ENCODE measurements at regions not wholly inside any gene's neighbourhood (a gene's known extent, or its start where the extent isn't known, plus 50 kb on each side); places are given as distances from the start of the nearest gene placed in this dataset.
A peak's percentile ranks its signal among the peaks of the same experiment; 100 is the strongest.
"Not testable (repeated sequence)": the region's sequence is repeated elsewhere in the genome, so short reads cannot be mapped to it uniquely, and the experiment has no call there.

DNA sequence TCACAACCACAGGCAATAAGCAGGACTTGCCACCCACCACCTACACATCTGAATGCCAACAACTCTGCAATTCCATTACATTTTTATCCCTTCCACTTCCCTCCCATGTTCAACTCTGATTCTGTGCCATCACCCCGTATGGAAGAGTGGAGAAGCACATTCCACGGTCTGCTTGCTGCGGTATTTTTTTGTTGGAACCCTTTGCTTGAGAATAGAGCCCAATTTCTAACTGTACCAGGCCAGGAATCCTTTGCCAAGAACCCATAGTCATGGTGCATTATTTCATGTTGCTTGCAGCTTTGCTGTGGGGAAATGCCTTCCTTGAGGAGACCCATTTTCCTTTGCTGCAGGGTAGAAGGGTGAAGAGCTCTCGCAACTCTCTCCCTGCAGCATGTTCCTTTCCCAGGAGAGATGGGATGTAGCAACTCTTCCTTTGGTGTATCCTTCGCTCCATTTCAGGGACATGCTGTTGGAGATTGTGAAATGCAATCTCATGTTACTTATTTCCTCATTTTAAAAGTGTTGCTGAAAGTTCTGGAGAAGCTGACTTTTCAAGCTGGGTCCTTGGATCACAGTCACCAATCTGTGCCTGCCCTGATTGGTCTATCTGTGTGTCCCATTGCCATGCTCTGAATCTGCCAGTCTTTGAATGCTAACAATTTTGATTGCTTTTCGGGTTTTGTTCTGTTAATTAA is 69.8 kb upstream of the STARD13 start:
- DNase-seq, result no peak
- no peak overlapping the region for H3K27ac Mint-ChIP-seq
- POLR2A ChIA-PET, result no interaction called here
- peaks cover 0 to 4% (median 0%) of the 10 kb centered on the region in 3 donors for H3K36me3 Mint-ChIP-seq
- no peak overlapping the region for H3K4me3 Mint-ChIP-seq
- no peaks in the 10 kb centered on the region for H3K9me3 Mint-ChIP-seq
- peaks cover 38 to 60% (median 41%) of the 10 kb centered on the region in 5 donors for H3K27me3 Mint-ChIP-seq
- peaks cover 2 to 24% (median 4%) of the 10 kb centered on the region in 4 donors for H3K4me1 Mint-ChIP-seq
- ATAC-seq, result no peak

DNA sequence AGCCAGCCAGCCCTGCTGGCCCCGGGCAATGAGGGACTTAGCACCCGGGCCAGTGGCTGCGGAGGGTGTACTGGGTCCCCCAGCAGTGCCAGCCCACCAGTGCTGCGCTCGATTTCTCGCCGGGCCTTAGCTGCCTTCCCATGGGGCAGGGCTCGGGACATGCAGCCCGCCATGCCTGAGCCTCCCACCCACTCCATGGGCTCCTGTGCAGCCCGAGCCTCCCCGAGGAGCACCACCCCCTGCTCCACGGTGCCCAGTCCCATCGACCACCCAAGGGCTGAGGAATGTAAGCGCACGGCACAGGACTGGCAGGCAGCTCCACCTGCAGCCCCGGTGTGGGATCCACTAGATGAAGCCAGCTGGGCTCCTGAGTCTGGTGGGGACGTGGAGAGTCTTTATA is 72.5 kb upstream of the STARD13 start:
- peaks cover 0 to 10% (median 1%) of the 10 kb centered on the region in 9 donors for H3K9me3 Mint-ChIP-seq
- H3K4me3 Mint-ChIP-seq, result not testable (repeated sequence)
- peaks cover 0 to 11% (median 0%) of the 10 kb centered on the region in 3 donors for H3K36me3 Mint-ChIP-seq

DNA sequence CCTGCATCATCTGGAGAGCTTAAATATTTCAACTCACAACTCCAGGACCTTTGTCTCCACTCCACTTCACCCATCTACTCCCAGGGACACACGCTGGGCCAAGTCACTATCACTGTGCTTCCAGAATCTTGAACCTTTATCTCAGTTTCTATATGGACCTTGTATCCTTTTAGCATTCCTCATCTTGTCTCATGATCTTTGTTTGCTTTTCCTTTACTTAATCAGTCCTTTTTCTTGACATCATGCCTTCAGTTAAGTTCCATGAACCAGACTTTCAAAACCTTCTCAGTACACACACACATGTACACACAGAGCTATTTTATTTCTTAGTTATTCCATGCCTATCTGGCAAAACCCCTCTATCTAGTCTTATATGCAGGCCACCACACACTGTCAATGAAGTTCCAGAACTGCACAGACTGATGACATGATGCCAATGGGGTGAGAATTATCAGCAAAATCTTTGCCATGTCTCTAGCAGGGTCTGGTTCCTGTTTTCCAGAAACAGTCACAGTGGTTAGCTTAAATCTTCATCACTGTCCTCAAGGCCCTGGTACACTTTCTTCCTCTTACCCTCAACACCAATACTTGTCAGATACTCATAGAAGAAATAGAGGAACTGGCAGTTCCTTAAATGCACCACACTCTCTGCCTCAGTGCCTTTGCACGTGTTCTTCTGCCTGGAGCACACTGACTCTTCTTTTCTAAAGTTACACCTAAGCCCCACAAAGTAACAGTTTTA is 77.6 kb upstream of the STARD13 start:
- H3K27me3 Mint-ChIP-seq, result peaks cover 5 to 39% (median 13%) of the 10 kb centered on the region in 5 donors
- peaks cover 0 to 10% (median 3%) of the 10 kb centered on the region in 9 donors for H3K9me3 Mint-ChIP-seq
- H3K36me3 Mint-ChIP-seq, result peaks cover 0 to 7% (median 0%) of the 10 kb centered on the region in 3 donors
- no peak overlapping the region for H3K4me3 Mint-ChIP-seq
- ATAC-seq, result no peak
- peaks cover 3 to 16% (median 5%) of the 10 kb centered on the region in 4 donors for H3K4me1 Mint-ChIP-seq
- POLR2A ChIA-PET, result no interaction called here
- H3K27ac Mint-ChIP-seq, result no peak overlapping the region
- DNase-seq, result no peak

More for the DNA sequence above, 72.5 kb upstream of the STARD13 start:
- H3K27ac Mint-ChIP-seq, DNase-seq, ATAC-seq, POLR2A ChIA-PET: not testable (repeated sequence)
- Mint-ChIP-seq H3K4me1 (peaks cover 0 to 16% (median 0%) of the 10 kb centered on the region in 4 donors), H3K27me3 (peaks cover 25 to 44% (median 37%) of the 10 kb centered on the region in 5 donors)

DNA sequence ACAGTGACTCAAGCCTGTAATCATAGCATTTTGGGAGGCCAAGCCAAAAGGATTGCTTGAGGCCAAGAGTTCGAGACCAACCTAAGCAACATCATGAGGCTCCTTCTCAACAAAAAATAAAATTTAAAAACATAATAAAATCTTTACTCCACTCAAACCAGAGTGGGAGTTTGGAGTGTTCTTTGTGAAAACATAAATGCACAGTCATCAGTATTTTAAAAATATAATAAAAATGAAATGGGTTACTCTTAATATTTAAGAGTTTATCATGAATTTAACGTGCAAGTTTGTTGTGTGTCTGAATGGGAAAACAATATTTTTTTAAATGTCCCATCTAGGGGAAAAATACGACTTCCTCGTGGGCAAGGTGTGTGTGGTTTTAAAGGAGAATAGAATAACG is 78.6 kb upstream of the STARD13 start:
- Mint-ChIP-seq H3K27me3 (peaks cover 5 to 34% (median 9%) of the 10 kb centered on the region in 5 donors), H3K4me3 (no peak overlapping the region), H3K27ac (no peak overlapping the region), H3K4me1 (peaks cover 3 to 20% (median 9%) of the 10 kb centered on the region in 4 donors), H3K36me3 (peaks cover 0 to 7% (median 0%) of the 10 kb centered on the region in 3 donors), H3K9me3 (peaks cover 0 to 10% (median 3%) of the 10 kb centered on the region in 9 donors)
- POLR2A ChIA-PET, result no interaction called here
- ATAC-seq (no peak), DNase-seq (no peak)

DNA sequence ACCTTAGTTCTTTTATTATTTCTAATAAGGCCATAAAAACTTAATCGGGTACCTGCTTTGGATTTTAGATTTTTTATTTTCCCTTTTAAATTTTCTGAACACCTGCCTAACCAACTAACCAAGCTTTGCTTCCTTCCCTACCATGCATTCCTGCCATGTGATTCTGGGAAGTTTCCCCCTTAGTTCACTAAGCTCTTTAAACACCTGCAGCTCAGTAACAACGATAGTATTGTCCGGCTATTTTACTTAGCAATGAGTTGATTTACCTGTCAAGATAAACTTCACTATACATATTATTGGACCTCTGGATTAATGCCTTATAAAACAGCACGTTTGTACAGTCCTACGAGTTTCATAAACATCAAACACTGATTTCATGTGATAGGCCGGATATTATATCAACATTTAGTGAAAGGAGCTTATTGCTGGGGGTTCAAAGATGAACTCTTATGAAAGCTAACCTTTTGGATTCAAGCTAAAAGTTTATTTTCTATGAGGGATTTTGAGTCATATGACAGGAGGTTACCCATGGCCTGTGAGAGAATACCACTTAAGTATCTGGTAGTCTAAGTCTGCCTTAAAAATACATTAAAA is 81.0 kb upstream of the STARD13 start:
- H3K4me1 Mint-ChIP-seq, result peaks cover 3 to 20% (median 10%) of the 10 kb centered on the region in 4 donors
- H3K4me3 Mint-ChIP-seq, result no peak overlapping the region
- H3K36me3 Mint-ChIP-seq, result no peaks in the 10 kb centered on the region
- DNase-seq (no peak), ATAC-seq (no peak)
- H3K27me3 Mint-ChIP-seq, result peaks cover 5 to 29% (median 5%) of the 10 kb centered on the region in 5 donors
- H3K9me3 Mint-ChIP-seq, result peaks cover 0 to 9% (median 0%) of the 10 kb centered on the region in 9 donors
- no peak overlapping the region for H3K27ac Mint-ChIP-seq
- POLR2A ChIA-PET, result no interaction called here

DNA sequence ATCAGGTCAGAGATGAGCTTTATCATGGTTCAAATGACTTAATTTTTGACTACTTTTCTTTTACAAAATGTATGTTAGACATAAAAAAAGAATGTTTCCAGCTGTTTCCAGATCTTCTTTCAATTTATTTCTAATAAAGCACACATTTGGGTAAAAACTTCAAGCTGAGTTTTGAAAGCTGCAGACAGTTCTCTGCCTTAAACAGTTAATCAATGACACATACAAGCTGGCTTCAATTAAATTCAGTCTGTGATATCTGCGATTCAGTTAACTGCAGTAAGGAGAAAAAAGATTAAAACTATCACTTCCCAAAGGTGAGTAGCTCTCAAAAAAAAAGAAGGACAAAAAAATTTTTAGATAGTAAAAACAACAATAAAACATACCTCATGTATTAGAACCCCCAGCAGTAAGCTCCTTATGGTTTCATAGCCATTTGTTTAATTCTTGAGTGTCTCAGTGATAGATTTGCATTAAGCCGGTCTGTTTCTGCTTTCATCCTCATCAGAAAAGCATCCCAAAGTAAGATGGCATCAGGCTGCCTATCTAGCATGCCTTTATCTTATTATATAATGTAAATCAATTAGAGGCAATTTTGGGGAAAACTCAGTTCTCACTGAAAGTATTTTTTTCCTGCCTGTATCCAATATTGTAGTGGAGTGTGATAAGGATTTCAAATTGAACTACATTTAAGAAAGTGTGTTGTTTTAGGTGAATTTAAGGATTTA is 81.8 kb upstream of the STARD13 start:
- H3K9me3 Mint-ChIP-seq, result peaks cover 0 to 9% (median 0%) of the 10 kb centered on the region in 9 donors
- H3K36me3 Mint-ChIP-seq, result no peaks in the 10 kb centered on the region
- POLR2A ChIA-PET, result no interaction called here
- peaks cover 3 to 20% (median 10%) of the 10 kb centered on the region in 4 donors for H3K4me1 Mint-ChIP-seq
- H3K27me3 Mint-ChIP-seq, result peaks cover 4 to 28% (median 5%) of the 10 kb centered on the region in 5 donors
- ATAC-seq (no peak), DNase-seq (no peak)
- peak overlapping the region in 2 of 10 donors; percentile 4 to 15 for H3K27ac Mint-ChIP-seq
- no peak overlapping the region for H3K4me3 Mint-ChIP-seq

DNA sequence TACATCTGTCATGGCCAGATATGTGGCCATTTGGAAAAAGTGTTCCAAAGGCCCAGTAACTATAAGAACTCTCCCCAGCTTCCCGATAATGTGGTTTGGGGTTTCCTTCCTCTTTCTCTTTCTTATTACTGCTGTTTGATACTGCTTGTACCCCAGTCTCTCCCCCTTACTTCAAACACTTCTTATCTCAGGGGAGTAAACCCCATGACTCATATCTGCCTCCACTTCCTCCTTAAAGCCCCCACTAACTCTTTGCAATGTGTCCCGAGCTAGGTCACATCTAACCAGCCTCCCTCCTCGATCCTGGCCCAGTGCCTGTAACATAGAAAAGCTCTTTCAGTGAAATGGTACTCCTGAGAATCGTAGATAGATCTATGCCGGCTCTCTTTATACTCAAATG is 82.4 kb upstream of the STARD13 start:
- Mint-ChIP-seq H3K27me3 (peaks cover 3 to 22% (median 5%) of the 10 kb centered on the region in 5 donors), H3K9me3 (peaks cover 0 to 8% (median 0%) of the 10 kb centered on the region in 9 donors), H3K4me3 (no peak overlapping the region), H3K27ac (peak overlapping the region in 3 of 10 donors; percentile 4 to 35 (median 15)), H3K4me1 (peaks cover 3 to 20% (median 10%) of the 10 kb centered on the region in 4 donors), H3K36me3 (no peaks in the 10 kb centered on the region)
- DNase-seq, result no peak
- POLR2A ChIA-PET, result no interaction called here
- ATAC-seq, result peak in 1 of 2 donors; percentile 28

DNA sequence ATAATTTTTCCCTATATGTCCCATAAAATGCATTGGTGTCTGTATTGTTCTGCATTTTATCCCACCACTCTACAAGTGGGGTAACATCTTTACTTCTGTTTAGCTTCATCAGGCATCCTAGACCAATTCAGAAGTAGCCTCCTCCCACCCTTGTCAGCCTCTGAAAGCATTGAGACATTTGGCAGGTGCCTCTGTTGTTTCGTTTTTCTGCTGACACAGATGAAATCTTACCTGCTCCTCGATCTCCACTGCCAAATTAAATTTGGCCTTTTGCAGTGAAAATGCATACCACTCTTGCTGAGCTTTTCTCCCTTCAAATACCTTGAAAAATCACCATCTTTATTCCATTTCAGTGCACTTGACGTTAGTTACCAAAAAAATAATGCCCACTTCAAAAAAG is 83.5 kb upstream of the STARD13 start:
- DNase-seq, result no peak
- peaks cover 0 to 11% (median 3%) of the 10 kb centered on the region in 5 donors for H3K27me3 Mint-ChIP-seq
- ATAC-seq, result no peak
- H3K27ac Mint-ChIP-seq, result no peak overlapping the region
- H3K4me1 Mint-ChIP-seq, result peaks cover 3 to 15% (median 10%) of the 10 kb centered on the region in 4 donors
- no peaks in the 10 kb centered on the region for H3K9me3 Mint-ChIP-seq
- POLR2A ChIA-PET, result no interaction called here
- H3K36me3 Mint-ChIP-seq, result no peaks in the 10 kb centered on the region
- no peak overlapping the region for H3K4me3 Mint-ChIP-seq

DNA sequence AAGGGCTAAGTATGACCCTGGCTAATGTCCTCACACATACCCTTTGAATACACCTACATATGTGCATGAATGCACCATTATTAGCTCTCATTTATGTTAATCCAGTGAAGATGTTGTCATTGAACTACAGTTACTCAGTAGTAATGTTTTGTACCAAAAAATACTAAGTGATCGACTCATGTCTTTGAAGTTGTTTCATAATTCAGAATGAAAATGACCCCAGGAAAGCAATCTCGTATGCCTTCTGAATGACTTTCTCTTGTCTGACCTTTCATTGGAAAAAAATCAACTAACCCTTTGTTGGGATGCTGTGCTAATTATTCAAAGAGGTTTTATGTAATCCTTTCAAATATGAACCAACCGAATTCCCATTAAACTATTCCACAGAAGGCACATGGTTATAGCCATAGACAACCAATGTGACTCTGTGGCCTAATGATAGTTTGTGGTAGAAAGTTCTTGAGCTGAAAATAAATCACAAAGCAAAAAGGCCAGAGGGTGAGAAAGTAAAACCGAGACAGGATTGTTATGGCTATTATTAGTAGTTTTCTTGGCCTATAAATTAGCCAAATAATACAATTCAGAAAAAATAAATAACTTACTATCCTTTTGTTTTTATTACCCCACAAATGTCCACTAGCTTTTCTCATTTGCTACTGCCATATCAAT is 86.8 kb upstream of the STARD13 start:
- Mint-ChIP-seq H3K27me3 (peaks cover 0 to 16% (median 2%) of the 10 kb centered on the region in 5 donors), H3K4me1 (peaks cover 3 to 12% (median 10%) of the 10 kb centered on the region in 4 donors), H3K27ac (no peak overlapping the region), H3K4me3 (no peak overlapping the region), H3K9me3 (peaks cover 0 to 5% (median 0%) of the 10 kb centered on the region in 9 donors), H3K36me3 (no peaks in the 10 kb centered on the region)
- ATAC-seq, result no peak
- DNase-seq, result no peak
- POLR2A ChIA-PET, result no interaction called here

DNA sequence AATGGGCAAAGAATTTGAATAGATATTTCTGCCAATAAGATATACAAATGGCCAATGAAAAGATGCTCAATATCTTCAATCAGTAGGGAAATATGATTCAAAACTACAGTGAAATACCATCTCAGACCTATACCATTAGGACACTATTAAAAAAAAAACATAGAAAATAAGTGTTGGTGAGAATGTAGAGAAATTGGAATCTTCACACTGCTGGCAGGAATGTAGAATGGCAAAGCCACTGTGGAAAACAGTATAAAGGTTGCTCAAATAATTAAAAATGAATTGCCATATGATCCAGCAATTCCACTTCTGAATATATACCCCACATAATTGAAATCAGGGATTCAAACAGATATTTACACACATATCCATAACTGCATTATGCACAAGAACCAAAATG is 88.1 kb upstream of the STARD13 start:
- no peaks in the 10 kb centered on the region for H3K36me3 Mint-ChIP-seq
- no peak overlapping the region for H3K4me3 Mint-ChIP-seq
- peaks cover 0 to 3% (median 0%) of the 10 kb centered on the region in 4 donors for H3K4me1 Mint-ChIP-seq
- DNase-seq (no peak), ATAC-seq (no peak)
- H3K27me3 Mint-ChIP-seq, result peaks cover 0 to 20% (median 3%) of the 10 kb centered on the region in 5 donors
- H3K27ac Mint-ChIP-seq, result no peak overlapping the region
- POLR2A ChIA-PET, result no interaction called here
- H3K9me3 Mint-ChIP-seq, result peaks cover 0 to 5% (median 0%) of the 10 kb centered on the region in 9 donors

DNA sequence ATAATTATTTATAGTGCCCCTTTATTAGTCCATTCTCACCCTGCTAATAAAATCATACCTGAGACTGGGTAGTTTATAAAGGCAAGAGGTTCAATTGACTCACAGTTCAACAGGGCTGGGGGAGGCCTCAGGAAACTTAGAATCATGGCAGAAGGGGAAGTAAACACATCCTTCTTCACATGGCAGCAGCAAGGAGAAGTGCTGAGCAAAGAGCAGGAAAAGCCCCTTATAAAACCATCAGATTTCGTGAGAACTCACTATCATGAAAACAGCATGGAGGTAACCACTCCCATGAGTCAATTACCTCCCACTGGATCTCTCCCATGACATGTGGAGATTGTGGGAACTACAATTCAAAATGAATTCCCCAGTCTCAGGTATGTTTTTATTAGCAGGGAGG is 89.9 kb upstream of the STARD13 start:
- no peaks in the 10 kb centered on the region for H3K4me1 Mint-ChIP-seq
- no peak for ATAC-seq
- DNase-seq, result no peak
- H3K27me3 Mint-ChIP-seq, result peaks cover 0 to 20% (median 4%) of the 10 kb centered on the region in 5 donors
- POLR2A ChIA-PET, result no interaction called here
- peaks cover 0 to 5% (median 0%) of the 10 kb centered on the region in 9 donors for H3K9me3 Mint-ChIP-seq
- H3K4me3 Mint-ChIP-seq, result no peak overlapping the region
- no peak overlapping the region for H3K27ac Mint-ChIP-seq
- H3K36me3 Mint-ChIP-seq, result no peaks in the 10 kb centered on the region

DNA sequence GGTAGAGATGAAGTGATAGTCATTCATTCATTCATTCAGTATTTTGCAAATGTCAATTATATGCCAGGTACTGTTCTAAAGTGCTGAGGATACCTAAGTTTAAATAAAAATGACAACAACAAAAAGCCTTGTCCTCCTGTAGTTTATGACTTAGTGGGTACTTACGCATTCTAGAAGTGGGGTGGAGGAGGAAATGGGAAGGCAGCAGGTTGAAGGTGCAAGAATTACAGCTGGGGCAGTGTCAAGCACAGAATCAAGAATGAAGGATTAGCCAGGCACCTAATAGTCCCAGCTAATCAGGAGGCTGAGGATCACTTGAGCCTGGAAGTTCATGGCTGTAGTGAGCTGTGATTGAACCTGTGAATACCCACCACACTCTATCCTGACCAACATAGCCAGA is 90.7 kb upstream of the STARD13 start:
- Mint-ChIP-seq H3K27ac (no peak overlapping the region), H3K4me1 (no peaks in the 10 kb centered on the region), H3K27me3 (peaks cover 0 to 17% (median 5%) of the 10 kb centered on the region in 5 donors), H3K9me3 (peaks cover 0 to 5% (median 0%) of the 10 kb centered on the region in 9 donors), H3K4me3 (no peak overlapping the region), H3K36me3 (no peaks in the 10 kb centered on the region)
- POLR2A ChIA-PET, result no interaction called here
- no peak for ATAC-seq
- no peak for DNase-seq

Data from naive thymus-derived CD8-positive, alpha-beta T cell (primary cell).